ENCODE measurements at regions not wholly inside any gene's neighbourhood (a gene's known extent, or its start where the extent isn't known, plus 50 kb on each side); places are given as distances from the start of the nearest gene placed in this dataset.

GRCh38 chr5:107119656-107120055 lies 551.1 kb downstream of the EFNA5 start:
- intact Hi-C loops (cut with micrococcal nuclease), result no loop called here
- Mint-ChIP-seq H3K27ac (no peak overlapping the region), H3K36me3 (no peaks in the 10 kb centered on the region), H3K4me1 (no peaks in the 10 kb centered on the region), H3K4me3 (no peak overlapping the region), H3K9me3 (no peaks in the 10 kb centered on the region), H3K27me3 (ENCODE audit: low read depth in 2 of 2) (peaks cover 3 to 9% of the 10 kb centered on the region in 2 donors)
- TF ChIP-seq CTCF (IDR thresholded peaks at IDR 0.05), result no peak
- ATAC-seq (no peak), DNase-seq (no peak)
- Histone ChIP-seq H3K4me1 (ENCODE audit: control insufficient read depth, insufficient read depth, low read length) (no peaks in the 10 kb centered on the region), H3K27ac (ENCODE audit: low read length) (no peak overlapping the region), H3K4me3 (ENCODE audit: low read length) (no peak overlapping the region), H3K27me3 (ENCODE audit: control insufficient read depth, insufficient read depth, low read length) (no peaks in the 10 kb centered on the region), H3K36me3 (ENCODE audit: control insufficient read depth, insufficient read depth, low read length) (no peaks in the 10 kb centered on the region), H3K9me3 (ENCODE audit: control insufficient read depth, insufficient read depth, low read length) (no peaks in the 10 kb centered on the region)
- 100% methylated on average over 2 of the region's 2 CpGs for WGBS (ENCODE audit: insufficient coverage)

- no peaks in the 10 kb centered on the region for H3K27me3 ChIP-seq (ENCODE audit: control insufficient read depth, insufficient read depth, low read length)
- Mint-ChIP-seq H3K27me3 (ENCODE audit: low read depth in 2 of 2) (peaks cover 3 to 15% of the 10 kb centered on the region in 2 donors), H3K36me3 (no peaks in the 10 kb centered on the region), H3K4me3 (no peak overlapping the region), H3K27ac (no peak overlapping the region), H3K4me1 (no peaks in the 10 kb centered on the region), H3K9me3 (no peaks in the 10 kb centered on the region)
- intact Hi-C loops (cut with micrococcal nuclease), result no loop called here
- no peak for DNase-seq
- H3K36me3 ChIP-seq (ENCODE audit: control insufficient read depth, insufficient read depth, low read length), result no peaks in the 10 kb centered on the region
- no peak for TF ChIP-seq CTCF (IDR thresholded peaks at IDR 0.05)
- no peak for ATAC-seq
- WGBS (ENCODE audit: insufficient coverage), result 92% methylated on average over 6 of the region's 6 CpGs
- no peaks in the 10 kb centered on the region for H3K9me3 ChIP-seq (ENCODE audit: control insufficient read depth, insufficient read depth, low read length)
- no peaks in the 10 kb centered on the region for H3K4me1 ChIP-seq (ENCODE audit: control insufficient read depth, insufficient read depth, low read length)
- H3K4me3 ChIP-seq (ENCODE audit: low read length), result no peak overlapping the region
- H3K27ac ChIP-seq (ENCODE audit: low read length), result no peak overlapping the region
Measured at GRCh38 chr5:107118184-107119019, 552.3 kb downstream of the EFNA5 start.

GRCh38 chr5:107112216-107112615 lies 558.5 kb downstream of the EFNA5 start:
- Histone ChIP-seq H3K4me3 (ENCODE audit: low read length) (no peak overlapping the region), H3K27me3 (ENCODE audit: control insufficient read depth, insufficient read depth, low read length) (no peaks in the 10 kb centered on the region), H3K4me1 (ENCODE audit: control insufficient read depth, insufficient read depth, low read length) (no peaks in the 10 kb centered on the region), H3K9me3 (ENCODE audit: control insufficient read depth, insufficient read depth, low read length) (no peaks in the 10 kb centered on the region), H3K27ac (ENCODE audit: low read length) (no peak overlapping the region), H3K36me3 (ENCODE audit: control insufficient read depth, insufficient read depth, low read length) (no peaks in the 10 kb centered on the region)
- 88% methylated on average over 5 of the region's 5 CpGs for WGBS (ENCODE audit: insufficient coverage)
- Mint-ChIP-seq H3K27me3 (ENCODE audit: low read depth in 2 of 2) (peaks cover 12 to 31% of the 10 kb centered on the region in 2 donors), H3K4me3 (no peak overlapping the region), H3K4me1 (no peaks in the 10 kb centered on the region), H3K27ac (no peak overlapping the region), H3K36me3 (peaks cover 7% of the 10 kb centered on the region), H3K9me3 (peaks cover 2 to 3% of the 10 kb centered on the region in 2 donors)
- ATAC-seq (no peak), DNase-seq (no peak)
- intact Hi-C loops (cut with micrococcal nuclease), result no loop called here
- no peak for TF ChIP-seq CTCF (IDR thresholded peaks at IDR 0.05)

Measured in natural killer cell (primary cell).